DMS114 treated with DMSO at 0.1 percent for 48 hours (cell line): ENCODE measurements at regions not wholly inside any gene's neighbourhood (a gene's known extent, or its start where the extent isn't known, plus 50 kb on each side); places are given as distances from the start of the nearest gene placed in this dataset.

Experiments
- DNase-seq: peaks from one replicate; lab custom pipeline; 2025; ENCODE audit not compliant: unreplicated experiment; lab: John Stamatoyannopoulos, UW

DNA sequence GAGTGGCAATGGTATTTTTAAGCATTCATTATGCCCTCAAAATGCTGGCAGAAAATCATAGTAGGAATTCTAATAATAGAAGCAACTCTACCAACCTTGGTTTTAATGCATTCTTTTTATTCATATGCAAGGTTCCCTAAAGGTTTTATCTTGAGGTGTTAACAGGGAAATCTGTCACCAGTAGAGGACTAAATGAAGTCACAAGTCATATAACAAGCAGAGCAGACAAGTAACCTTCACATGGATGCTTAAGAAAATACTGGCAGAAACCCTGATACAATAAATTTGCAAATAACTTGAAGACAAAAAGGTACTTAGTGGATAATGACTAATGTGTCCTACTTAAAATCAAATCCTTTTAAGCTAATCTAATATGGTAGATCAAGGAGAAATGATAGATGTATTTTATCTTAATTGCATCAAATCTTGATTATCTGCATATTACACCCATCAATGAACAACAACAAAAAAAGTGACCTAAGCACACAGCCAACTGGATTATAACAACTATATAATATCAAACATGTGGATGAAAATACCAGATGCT is 73.3 kb downstream of the RFC3 start:
- DNase-seq, result no peak

- DNase-seq, result no peak
Measured at GRCh38 chr13:33893559-33893958, 75.6 kb downstream of the RFC3 start.

GRCh38 chr13:33904431-33904830 is 86.5 kb downstream of the RFC3 start:
- no peak for DNase-seq

- no peak for DNase-seq
Measured at GRCh38 chr13:33908116-33908515, 90.2 kb downstream of the RFC3 start.

DNA sequence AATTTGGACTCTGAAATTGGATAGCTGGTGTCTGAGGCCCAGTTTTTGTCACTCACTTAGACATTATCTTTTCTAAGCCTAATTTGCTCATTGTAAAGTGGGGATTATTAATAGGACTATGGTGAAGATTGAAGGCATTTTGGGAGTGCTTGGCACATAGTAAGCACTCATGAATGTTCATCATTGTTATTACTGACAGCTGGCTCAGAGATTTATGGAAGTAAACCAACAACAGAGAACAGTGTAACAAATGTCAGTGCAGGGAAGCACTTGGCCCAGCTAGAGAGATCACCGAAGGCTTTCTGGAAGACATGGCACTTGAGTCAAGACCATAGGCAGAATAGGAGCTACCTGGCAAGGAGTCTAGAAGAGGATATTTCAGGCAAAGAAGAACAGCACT is 92.3 kb downstream of the RFC3 start:
- DNase-seq, result no peak

DNA sequence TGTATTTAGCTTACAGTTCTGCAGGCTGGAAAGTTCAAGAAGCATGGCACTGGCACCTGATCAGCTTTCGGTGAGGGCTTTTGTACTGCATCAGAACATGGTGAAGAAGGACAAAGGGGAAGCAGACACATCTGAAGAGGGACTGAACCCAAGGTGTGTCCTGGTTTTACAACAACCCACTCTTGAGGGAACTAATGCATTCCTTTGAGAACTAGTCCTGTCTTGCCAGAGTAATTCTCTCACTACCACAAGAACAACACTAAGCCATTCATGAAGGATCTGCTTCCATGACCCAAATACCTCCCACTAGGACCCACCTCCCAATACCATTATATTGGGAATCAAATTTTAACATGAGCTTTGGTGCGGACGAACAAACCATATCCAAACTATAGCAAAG is 93.6 kb downstream of the RFC3 start:
- DNase-seq, result no peak

DNA sequence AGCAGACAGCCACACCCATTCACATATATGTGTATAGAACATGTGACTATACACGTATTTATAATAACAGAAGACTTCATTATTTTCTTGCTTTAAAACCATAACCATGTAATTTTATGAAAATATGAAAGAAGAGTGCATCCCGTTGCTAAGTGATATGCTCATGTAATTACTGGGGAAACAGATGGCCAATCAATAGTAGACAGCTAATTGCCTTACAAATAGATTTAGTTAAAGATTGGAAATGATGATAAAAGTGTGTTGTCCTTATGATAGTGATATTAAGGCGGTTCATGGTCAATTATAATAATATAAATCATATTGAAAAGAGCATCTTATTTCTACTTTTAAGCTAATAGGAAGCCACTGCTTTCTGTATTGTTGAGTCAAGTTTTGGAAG is 95.9 kb downstream of the RFC3 start:
- DNase-seq, result no peak

DNA sequence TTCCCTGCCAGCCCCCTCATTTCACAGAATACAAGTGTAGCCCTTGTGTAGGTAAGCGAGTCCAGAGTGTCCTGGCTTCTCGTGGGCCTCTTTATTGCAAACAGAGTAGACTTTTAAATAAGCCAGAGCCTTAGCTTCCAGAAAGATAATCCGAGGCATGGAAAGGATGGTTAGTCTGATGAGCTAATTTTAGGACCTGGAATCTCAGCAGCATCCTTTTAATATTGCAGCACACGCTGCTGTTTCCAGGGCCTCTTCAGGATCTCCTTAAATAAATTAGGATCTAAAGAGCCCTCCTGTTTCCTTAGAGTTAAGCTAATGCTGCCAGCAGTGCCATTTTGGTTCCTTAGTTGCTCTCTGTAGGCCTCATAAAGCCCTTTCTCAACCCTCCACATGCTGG is 99.2 kb downstream of the RFC3 start:
- DNase-seq, result no peak

DNA sequence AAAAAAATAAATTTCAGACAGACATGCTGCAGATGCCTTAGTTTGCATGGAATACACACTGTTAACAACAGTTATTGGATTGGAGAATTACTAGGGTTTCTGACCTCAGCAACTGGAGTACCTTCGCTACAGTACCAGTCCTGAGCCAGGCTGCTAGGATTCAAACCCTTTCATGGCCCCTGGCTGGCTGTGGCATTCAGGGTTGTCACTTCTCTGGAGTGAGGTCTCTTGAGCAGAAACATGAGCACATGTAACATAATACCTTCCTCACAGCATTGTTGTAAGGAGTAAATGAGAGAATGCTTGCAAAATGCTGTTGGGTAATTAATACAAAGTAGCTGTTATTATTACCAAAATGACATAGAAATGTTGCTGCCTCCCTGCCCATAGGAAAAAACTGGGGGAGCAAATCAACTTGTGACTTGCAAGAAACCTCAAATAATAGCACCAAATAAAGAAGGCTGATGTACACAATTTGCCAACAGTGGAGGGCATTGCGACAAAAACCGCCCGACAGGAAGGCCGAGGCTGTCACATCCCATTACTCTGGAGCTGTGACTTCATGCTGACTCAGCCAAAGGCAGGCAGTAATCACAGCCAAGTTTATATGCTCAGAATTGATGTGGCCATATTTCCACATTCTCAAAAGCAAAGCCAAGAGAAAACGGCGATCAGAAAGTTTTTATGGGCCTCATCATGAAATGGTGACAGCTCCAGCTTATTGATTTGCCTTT is 100.4 kb downstream of the RFC3 start:
- no peak for DNase-seq

- DNase-seq, result no peak
Measured at GRCh38 chr13:33919120-33919519, 101.2 kb downstream of the RFC3 start.

DNA sequence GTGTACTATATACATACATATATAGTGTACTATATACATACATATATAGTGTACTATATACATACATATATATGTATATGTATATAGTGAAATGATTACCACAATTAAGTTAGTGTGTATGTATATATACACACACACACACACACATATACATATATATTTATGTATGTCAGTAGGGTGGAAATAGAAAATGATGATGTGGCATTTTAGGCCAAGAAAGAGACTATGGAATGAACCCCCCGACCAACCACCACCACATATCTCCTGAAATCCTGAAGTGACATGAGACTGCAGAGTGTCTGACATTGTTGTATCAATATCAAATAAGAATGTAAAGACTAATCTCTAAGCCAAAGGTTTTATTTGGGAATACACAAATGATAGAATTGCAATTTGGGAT is 107.6 kb downstream of the RFC3 start:
- no peak for DNase-seq

- DNase-seq, result no peak
Measured at GRCh38 chr13:33927315-33927714, 109.4 kb downstream of the RFC3 start.

DNA sequence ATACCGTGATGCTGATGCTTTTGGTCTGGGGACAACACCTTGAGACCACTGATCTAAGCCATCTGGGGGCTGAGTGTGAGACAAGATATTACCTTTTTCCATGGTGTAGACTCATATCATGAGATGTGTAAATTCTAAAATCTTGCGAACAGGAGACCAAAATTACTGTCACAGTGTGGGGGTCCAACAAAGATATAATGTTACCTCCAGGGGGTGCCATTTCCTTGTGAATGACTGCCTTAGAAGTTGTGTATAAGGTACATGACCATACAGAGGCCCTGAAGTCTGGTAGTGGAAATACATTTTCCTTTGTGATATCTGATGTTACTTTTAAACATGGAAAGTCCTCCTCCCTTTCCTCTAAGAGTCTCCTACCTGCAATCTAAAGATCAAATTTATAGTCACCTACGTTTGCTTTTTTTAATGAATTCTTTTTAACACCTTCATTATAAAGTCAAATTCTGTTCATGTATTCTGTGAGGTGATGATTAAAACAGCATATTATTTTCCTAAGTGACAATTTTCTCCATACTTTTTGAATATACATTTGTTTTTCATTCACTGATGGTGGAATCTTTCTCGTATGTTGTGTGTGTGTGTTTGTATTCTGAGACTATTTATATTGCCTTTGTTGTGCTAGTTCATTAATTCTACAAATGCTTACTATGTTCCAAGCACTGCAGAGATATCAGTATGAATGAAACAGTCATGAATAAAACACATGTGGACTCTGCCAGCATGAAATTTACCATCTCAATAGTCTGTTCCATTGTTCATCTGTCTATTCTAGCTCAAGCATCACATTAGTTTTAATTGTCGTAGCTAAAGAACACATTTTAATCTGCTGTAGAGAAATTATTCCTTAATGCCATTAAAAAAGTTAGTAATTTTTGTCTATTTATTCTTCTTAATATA is 113.7 kb downstream of the RFC3 start:
- peak; percentile 20 for DNase-seq

DNA sequence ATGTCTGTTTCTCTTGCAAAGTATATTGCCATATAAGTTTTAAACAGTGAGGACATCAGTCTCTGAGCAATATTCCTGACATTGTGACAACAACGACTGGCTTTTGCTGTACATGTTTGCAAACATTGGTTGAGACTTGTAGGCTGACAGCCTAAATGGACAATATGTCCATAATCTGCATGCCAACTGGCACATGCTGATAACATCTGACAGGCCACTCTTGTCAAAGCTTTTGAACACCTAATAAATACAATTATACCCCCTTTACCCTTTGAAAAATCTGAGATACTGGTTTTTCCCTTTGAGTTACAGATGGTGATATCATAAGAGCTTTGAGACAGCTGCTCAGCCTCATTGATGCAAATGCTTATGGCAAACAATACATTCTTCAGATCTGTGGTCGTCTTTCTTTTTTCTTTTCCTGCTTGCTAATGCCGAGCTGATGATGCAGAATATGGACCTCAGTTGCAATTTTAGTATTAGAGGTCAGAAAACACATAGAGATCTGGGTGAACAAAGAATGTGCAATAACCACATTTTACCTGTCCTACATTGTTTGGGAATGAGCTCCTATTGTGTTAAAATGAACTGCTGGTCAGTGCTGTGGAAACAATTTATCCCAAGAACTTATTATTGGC is 114.9 kb downstream of the RFC3 start:
- DNase-seq, result no peak

DNA sequence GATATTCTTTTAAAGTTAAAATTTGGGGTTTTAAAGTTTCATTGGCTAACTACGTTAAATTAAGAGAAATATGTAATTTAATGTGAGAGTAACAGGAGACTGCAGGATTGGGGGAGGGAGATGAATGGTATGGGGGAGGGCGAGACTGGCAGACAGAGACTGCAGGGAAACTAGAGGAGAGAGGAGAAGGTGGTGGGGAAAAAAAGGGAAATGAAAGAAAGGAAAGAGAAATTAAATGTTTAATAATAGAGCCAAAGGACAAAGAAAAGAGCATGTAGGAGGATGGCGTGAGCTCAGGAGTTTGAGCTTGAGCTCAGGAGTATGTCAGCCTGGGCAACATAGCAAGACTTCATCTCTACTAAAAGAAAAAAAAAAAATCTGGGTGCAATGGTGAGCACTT is 115.9 kb downstream of the RFC3 start:
- DNase-seq, result no peak

DNA sequence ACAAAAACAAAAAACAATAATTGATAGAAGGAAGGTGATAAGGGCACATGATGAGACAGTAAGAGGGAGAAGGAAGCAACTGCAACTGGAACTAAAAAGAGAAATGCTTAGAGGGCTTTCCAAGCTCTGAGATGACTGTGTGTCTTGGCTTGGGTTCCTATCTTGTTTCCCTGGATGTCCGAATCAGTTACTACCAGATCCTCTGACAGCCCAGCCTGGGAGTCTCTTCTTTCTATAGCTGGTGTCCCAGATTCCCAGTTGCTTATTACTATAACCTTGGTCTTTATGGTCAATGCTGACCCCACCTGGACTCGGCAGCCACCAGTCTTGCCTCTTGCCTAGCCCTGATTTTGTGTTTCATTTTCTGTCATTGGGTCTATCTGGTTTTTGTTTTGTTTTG is 116.4 kb downstream of the RFC3 start:
- DNase-seq, result no peak

DNA sequence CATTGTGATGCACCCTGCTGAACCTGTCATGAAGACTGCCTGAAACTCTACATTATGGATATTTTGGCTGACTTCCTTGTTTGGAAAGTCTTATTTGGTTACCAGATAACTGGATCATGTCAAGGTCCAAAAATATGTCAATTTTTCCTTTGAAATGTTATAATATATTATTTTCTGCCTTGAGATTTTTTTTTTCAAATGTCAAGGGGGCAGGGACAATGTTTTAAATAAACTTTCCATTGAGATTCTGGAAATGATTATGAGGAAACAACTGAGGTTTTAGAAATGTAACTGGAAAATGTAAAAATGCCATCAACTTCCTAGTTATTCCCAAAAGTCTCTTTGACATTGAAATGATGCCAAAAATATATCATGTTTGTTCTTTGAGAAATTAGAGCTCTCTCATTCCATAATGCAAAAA is 117.0 kb downstream of the RFC3 start:
- DNase-seq, result no peak

- DNase-seq, result no peak
Measured at GRCh38 chr13:33935969-33936368, 118.0 kb downstream of the RFC3 start.

DNA sequence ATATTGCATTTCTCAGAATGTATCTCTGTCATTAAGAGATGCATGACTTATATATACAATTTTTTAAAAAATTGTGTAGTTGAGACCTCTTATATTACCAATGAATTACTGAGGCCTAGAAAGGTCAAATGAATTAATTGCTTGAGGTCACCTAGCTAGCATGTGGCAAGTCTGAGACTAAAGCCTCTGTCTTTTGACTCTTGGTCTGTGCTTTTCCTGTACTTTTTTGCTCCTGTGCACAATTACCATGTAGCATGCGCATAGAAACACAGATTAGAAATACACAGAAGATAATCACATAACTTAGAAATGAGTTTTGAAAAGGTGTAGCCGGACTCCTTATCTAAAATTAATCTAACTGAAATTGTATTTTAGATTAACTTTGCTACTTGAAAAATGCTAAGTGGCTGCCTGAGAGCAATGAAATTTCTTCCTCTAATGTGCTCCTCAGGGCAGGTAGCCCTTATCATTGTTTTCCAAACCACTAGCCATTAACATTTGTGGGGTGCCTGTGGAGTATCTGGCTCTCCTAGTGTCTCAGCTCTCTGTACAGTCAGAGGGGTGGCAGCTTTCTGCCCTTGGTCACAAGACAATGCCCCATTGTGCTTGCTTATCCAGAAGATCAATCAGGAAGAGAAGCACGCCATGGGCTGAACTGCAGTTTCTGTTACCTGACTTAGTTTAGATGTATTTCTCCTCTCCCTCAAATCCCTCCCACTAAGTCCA is 119.6 kb downstream of the RFC3 start:
- DNase-seq, result no peak

DNA sequence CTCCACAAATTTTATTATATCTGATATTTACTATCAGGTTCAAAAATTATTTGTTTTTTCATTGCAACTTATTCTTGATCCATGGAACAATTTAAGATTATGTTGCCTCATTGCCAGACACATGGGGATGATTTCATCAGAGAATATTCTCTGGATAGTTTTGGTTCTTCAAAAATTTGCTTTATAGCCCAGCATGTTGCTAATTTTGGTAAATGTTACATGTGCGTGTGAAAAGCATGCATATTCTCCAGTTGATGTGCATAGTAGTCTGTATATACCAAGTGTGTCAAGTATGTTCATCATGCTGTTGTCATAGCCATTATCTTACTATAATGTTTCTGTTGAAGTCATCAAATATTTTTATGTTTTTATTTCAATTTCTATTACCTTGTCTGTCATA is 122.3 kb downstream of the RFC3 start:
- DNase-seq, result no peak

GRCh38 chr13:33940898-33941297 is 122.9 kb downstream of the RFC3 start:
- no peak for DNase-seq
